Anterior cingulate cortex (tissue), 58 donors: ENCODE measurements at regions not wholly inside any gene's neighbourhood (a gene's known extent, or its start where the extent isn't known, plus 50 kb on each side); places are given as distances from the start of the nearest gene placed in this dataset.

Experiments used
- DNase-seq, 58 donors: peaks; one replicate each; lab custom pipeline; 2025; lab: John Stamatoyannopoulos, UW

DNA sequence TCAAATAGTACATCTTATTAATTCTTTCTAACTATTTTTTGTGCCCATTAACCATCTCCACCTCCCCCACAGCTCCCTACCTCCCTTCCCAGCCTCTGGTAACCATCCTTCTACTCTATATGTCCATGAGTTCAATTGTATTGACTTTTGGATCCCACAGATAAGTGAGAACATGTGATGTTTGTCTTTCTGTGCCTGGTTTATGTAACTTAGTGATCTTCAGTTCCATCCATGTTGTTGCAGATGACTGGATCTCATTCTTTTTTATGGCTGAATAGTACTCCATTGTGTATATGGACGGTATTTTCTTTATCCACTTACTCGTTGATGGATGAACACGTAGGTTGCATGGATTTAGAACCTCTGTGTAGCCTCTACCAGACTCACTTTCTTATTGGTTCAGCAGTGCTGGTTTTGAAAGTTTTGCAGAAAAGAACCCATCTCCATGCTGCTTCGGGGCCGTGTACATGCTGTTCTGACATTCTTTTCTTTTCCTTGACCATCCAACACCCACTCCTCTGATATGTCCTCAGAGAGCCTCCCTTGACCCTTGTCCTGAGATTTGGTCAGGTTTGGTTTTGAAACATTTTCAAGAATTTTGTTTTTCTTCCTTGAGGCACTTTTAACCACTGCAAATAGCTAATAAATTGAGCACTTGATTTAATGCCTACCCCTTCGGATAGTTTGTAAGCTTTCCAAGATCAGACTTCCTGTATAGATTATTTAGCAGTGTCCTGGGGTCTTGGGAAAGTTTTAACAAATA is 231.2 kb upstream of the ZFP64 start:
- no peak for DNase-seq

DNA sequence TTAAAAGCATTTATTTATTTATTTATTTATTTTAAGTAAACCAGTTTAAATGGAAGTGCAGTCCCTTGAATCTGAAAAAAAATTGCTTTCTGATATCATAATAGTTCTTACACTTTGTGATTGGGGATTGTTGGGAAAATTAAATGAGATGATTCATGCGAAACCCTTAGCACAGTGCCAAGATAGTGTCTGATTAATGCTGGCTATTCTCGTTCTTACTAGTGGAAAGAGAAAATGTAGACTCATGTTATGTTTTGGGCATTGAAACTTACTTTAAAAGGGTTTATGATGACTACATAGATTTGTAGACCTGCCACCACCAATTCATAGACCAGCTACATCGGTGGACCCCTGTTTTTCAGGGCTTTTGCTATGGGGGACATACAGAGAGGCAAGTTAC is 229.2 kb upstream of the ZFP64 start:
- no peak for DNase-seq

DNA sequence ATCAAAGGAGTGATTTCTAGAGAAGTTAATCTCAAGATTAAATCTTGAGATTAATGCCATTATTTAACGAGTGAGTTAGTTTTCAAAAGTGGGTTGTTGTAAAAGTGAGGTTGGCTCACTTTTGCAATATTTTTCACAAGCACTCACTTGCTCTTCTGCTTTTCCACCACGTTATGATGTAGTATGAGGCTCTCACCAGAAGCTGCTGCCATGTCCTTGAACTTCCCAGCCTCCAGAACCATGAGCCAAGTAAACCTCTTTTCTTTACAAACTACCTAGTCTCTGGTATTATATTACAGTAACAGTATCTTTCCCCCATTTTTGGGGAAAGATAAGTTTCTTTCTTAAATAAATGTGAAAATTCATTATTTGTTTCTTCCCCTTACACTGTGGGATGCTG is 227.6 kb upstream of the ZFP64 start:
- DNase-seq, result no peak

DNA sequence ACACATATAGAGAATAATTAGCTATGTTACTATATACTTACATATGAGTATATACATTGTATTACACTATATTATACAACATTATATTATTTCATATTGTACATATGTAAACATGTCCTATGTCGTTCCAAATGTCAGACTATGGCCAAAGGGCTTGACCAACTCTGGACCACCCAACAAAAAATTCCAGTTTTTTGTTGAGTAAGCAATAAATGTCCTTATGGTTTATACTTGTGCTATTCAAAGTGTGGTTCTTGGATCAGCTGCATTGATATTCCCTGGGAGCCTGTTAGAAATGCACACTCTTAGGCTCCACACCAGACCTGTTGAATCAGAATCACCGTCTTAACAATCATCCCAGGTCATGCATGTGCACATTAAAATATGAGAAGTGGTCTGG is 225.4 kb upstream of the ZFP64 start:
- DNase-seq, result no peak

DNA sequence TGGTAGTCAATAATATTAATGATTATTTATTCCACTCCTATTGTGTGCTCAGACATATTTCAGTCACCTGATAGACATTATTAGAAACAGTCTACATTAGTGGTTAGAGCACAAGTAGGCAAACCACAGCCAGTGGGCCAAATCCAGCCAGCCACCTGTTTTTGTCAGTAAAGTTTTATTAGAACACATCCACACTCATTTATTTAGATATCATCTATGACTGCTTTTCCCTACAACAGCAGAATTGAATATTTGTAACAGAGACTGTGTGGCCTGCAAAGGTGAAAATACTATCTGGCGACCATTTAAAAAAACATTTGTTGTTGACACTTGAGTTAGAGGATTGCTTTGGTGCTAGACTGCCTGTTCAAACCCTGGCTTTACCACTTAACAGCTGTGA is 220.0 kb upstream of the ZFP64 start:
- no peak for DNase-seq

DNA sequence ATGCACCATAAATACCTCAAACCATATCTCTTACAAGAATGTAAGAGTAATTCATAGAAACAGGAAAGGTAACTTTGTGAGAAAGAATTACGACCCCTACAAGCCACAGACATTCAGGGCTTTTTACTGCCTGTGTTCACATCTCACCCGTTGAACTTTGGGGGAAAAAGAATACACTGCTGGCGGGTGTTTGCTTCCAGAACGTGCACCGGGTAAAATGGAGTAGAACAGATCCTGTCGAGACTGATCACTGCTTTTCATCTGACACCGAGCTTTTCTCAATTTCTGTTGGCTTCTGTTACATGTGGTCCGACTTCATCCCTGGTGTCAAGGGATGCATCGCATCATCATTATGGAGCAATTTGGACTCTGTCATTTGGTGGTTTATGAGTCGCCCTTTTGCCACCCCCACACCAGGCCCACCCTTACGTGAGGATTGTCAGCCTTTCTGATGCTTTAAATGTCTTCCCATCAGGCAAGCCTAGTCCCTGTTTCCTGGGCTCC is 219.2 kb upstream of the ZFP64 start:
- no peak for DNase-seq

DNA sequence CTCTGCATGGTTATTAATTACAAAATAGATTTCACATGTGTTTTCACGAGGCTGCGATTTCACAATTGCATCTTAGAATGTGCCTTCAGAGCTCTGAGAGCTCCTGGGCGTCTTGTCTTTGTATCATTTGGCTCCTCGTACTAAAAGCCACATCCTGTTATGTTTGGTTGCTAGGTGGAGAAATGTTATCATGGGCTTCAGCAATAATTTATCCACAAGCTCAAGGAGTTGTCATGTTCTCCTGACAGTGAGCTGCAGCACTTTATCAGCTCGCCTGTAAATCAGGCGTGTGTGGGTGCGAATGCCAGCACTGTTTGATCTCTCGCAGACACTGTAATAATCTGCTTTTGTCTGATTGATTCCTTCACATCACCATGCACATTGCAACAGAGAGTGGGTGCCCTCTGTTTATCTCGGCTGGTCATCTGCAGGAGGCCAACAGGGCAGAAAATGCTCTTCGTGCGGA is 218.6 kb upstream of the ZFP64 start:
- peak in 1 of 58 donors; percentile 9 for DNase-seq

DNA sequence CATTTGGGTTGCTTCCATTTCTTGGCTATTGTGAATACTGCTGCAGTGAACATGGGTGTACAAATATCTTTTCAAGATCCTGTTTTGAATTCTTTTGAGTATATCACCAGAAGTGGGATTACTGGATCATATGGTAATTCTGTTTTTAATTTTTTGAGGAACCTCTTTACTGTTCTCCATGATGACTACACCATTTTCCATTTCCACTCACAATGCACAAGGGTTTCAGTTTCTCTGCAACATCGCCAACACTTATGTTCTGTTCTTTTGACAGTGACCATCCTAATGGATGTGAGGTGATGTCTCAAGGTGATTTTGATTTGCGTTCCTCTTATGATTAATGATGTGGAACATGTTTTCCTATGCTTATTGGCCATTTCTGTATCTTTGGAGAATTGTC is 214.4 kb upstream of the ZFP64 start:
- DNase-seq, result no peak

DNA sequence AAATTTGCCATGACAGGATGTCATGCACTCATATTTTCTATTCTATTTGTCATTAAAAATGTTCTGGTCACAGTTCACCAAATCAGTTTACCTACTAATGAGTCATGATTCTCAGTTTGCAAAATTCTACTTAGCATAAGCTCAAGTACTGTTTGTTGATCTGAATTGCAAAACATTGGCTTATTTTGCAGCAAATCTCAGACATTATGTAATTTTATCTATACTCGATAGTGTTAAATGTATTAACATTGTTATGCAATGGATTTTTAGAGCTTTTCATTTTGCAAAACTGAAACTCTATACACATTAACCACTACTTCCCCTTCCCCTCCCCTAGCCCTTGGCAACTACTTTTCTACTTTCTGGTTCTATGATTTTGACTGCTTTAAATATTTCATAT is 213.8 kb upstream of the ZFP64 start:
- no peak for DNase-seq

DNA sequence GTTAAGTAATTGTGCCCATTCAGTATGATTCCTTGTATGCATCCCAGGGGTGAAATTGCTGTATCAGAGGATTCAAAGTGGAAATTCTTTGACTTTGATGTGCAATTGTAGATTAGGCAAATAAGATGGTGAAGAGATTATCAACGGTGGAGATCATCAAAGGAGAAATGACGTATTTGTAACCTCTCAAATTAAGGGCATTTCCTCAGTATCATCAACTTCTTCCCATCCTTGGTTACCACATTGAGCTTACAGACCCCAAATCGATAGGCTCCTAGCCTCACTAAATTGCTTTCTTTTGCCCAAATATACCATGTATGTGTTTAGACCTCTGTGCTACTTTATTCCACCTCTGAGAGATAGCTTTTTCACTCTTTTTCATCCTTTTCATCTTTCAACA is 213.1 kb upstream of the ZFP64 start:
- DNase-seq, result no peak

DNA sequence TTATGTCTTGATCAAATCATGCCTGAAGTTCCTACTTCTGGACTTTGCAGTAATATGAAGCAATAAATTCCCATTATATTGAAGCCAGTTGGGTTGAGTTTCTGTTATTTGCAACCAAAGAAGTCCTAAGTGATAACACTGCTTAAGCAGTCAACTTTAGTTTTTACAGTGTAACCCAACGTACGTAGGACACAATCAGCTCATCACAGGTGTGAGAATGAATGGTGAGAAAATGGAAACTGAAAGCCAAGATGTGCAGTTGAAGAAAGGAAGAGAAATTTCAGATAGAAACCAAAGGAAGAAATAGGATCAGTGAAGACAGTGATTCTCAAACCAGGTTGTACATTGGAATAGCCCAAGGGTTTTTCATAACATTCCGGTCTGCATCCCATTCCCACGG is 211.4 kb upstream of the ZFP64 start:
- no peak for DNase-seq

DNA sequence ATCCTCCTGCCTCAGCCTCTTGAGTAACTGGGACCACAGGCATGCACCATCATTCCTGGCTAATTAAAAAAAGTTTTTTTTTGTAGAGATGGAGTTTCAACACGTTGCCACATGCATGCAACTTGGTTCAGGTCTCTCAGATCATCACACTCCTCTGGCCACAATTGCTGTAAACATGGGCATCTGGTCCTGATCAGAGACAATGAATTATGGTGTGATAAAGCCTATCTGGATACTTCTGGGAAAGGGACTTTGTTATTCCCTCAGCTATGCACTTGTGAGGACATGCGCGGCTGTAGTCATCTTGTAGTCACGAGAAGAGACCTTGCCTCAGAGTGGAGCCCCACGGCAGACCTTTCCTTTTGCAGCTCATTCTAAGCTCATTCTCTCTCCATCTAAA is 210.9 kb upstream of the ZFP64 start:
- no peak for DNase-seq

DNA sequence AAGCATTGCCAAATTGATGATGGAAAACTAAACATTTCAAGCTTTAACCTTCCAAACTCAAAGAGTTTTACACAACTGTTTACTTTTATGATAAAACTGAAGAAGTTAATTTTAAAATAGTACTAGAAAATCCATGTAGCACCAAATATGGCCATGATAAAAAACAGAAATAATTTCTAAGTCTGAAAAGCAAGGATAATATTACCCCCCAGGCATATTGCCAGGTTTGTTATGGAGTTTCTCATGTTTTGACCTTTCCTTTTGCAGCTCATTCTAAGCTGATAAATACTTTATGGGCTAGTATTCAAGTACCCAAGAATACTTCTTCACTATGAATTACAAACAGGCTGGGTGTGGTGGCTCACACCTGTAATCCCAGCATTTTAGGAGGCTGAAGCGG is 209.9 kb upstream of the ZFP64 start:
- DNase-seq, result no peak

DNA sequence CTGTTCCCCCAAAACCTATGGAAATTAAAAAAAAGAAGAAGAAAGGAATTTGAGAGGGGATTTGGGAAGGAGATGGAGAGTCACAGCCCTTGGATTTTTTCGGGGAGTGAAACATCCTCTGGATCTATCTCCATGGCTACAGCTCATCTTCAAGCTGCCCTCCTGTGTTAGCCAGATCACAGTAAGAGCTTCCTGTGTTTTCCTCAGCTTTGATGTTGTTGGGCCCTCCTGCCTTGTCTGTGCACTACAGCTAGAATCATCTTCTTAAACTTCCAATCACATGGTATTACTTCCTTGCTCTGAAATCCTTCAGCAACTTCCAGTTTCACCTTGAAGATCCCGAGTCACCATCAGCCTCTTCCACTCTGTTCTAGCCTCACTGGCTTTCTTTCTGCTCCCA is 207.8 kb upstream of the ZFP64 start:
- no peak for DNase-seq

DNA sequence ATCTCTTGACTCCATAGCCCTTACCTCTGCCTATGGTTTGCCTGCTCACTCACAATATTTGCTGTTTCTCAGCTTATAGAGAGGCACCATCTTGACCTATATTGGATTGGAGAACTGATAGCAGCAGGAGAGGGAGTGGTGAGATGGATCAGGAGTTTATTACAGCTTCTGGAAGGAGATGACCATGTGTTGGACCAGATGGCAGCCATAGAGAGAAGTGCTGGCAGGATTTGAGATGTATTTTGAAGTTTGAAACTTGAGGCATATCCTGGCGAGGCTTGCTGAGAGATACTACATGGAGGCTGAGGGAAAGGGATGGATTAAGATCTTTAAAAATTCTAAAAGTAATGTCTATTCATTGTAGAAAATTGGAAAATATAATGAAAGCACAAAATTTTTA is 198.0 kb upstream of the ZFP64 start:
- DNase-seq, result no peak

DNA sequence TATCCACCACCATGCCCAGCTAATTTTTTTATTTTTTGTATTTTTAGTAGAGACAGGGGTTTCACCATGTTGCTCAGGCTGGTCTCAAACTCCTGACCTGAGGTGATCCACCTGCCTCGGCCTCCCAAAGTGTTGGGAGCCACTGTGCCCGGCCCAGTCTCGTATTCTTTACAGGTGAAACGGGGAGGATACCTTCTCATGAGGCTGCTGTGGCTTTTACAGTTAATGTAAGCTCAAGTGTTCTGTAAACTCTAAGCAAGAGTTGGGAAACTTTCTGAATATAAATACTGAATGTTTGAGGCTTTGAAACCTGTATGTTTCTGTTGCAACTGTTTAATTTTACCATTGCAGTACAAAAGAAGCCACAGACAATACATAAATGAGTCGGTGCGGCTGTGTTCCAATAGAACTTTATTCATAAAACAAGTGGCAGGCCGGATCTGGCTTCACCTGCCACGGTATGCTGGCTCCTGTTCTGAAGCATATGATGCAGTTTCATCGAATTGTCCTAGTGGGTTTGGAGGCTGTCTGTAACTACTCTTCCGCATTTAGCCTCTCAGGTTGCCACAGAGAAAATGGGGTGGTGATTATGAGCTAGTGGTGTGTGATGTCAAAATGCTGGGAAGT is 192.5 kb upstream of the ZFP64 start:
- DNase-seq, result no peak

DNA sequence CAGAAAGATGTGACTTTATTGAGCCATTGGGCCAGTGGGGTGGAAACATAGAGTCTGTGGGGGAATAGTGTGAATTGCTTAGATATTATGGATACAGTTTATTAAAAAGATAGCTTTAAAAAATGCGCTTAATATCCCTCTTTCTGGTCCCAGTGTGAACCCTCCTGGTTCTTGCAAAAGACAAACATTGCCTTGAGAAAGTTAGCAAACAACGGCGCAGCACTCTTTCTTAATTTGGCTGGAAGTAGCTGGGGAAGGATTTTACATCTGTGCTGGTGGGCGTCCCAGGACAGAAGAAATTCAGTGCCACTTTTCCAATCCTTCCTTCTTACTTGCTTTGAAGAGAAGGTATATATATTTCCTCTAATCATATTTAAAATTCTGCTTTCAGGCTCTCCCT is 191.4 kb upstream of the ZFP64 start:
- DNase-seq, result no peak

DNA sequence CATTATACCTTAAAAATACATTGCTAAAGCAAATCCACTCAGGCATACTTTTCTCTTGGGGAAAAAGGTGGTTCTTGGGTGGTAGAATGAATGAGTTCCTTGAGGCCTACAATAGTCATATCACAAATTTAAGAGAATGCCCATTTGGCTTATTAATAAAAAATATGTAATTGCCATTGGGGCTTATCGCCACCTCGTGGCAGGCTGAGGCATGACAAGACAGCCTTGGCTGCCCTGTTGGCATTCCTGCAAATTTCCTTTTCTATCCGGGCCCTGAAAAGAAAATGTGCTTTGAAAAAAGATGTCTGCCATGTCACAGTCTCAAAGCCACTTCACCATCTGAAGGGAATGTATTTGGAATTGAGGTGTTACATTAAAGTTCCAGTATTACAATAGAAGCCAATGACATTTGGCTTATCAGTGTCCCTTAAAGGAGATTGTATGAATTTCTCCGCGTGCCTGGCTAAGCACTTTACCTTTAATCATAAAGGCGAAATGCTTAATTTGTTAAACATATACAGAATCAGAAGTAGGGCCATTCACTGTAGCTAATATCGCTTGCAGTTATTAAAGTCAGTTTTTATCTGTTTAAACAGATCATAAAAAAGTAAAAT is 188.3 kb upstream of the ZFP64 start:
- DNase-seq, result peak in 2 of 58 donors; percentile 3 to 20

DNA sequence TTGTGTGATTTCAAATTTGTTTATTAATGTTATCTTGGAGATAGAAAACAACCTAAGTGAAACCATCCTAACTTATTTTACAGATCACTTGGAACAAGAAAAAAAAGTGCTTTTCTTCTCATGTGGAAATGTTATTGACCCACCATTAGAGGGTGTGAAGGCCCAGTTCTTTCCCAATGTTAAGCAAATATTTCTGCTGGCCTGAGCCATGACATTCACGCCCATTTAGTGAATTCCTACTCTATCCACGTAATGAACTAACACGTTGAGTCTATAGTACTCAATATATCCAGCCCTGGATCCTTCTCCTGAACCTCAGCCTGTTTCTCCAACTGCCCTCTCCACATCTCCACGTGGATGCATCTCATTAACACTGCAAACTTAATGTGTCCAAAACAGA is 180.6 kb upstream of the ZFP64 start:
- DNase-seq, result no peak

DNA sequence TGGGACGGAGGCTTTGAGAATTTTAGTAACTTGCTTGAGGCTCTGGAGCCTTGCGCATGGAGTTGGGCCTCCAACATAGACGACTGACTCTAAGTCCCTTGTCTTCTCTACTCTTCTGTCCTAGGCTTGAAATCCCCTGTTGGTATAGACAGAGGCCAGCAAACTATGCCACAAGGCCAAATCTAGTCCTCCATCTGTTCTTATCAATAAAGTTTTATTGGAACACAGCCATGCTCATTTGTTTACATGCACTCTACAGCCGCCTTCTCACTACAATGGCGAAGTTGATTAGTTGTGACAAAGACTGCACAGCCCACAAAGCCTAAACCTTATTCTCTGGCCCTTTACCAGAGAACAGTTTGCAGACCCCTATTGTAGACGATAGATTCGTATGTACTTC is 174.1 kb upstream of the ZFP64 start:
- no peak for DNase-seq

DNA sequence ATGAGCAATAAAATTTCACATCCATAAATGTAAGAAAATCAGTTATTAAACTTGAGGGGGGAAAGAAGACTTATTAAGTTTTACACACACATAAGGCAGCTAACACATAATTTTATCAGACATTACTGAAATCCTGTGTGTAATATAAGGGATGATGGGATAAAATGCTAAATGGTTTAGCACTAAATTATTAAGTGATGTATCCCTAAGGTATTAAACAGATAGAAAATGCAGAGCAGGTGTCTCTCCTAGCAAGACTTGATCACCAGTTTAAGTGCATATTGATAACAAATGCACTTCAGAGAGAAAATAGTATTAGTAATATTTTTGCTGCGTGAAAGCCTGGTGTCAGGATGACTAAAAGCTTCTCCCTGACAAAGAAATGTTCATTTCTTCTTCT is 172.8 kb upstream of the ZFP64 start:
- DNase-seq, result no peak

DNA sequence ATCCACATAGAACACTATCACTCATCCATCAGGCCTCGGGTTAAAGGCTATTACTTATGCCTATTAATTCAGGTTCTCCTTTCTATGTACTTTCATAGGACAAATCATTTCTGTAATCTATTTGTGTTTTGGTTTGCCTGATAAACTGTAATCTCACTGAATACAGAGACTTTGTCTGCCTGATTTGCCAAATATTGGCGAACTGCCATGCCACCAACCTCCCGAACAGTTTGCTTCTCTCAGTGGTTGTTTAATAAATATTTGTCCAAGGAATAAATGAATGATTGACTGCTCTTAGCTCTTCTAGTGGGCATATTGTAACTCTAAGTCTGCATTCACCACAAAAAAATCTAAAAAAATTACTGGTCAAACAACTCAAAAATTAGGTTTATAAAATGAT is 170.1 kb upstream of the ZFP64 start:
- no peak for DNase-seq
